Loucy (cell line): ENCODE measurements at regions not wholly inside any gene's neighbourhood (a gene's known extent, or its start where the extent isn't known, plus 50 kb on each side); places are given as distances from the start of the nearest gene placed in this dataset.

Source experiments
- EZH2phosphoT487 ChIP-seq: fragments of 200-600 bp; IDR thresholded peaks from 2 replicates; pipeline ENCODE4 v1.6.1; 2018; ENCODE audit warnings: antibody characterized with exemption, mild to moderate bottlenecking, moderate library complexity, borderline replicate concordance
- TF ChIP-seq, protein P1 (sequence below): fragments of 200-600 bp; sonication (generic); conservative IDR thresholded peaks from 2 replicates; pipeline ENCODE4 v1.5.1; 2014; ENCODE audit warnings: mild to moderate bottlenecking, antibody characterized with exemption, low read length

DNA sequence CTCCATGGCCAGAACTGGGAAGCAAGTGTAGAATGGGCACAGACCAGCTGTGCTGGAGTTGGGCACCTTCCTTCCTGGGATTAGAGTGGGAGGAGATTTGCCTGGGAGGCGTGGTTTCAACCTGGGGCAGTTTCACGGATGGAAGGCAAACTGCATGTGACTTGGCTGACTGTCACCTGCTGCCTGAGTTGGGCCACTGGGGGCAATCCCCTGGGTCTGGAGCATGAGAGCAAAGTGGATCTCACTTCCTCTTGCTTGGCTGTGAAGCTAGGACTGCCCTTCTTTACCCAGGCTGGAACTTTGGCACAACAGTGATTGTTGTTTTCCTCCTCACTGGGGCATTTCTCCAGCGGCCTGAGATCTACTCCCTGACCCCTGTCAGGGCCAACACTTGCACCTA, 1247.0 kb upstream of the EPHA6 start:
- TF ChIP-seq, protein P1, sequence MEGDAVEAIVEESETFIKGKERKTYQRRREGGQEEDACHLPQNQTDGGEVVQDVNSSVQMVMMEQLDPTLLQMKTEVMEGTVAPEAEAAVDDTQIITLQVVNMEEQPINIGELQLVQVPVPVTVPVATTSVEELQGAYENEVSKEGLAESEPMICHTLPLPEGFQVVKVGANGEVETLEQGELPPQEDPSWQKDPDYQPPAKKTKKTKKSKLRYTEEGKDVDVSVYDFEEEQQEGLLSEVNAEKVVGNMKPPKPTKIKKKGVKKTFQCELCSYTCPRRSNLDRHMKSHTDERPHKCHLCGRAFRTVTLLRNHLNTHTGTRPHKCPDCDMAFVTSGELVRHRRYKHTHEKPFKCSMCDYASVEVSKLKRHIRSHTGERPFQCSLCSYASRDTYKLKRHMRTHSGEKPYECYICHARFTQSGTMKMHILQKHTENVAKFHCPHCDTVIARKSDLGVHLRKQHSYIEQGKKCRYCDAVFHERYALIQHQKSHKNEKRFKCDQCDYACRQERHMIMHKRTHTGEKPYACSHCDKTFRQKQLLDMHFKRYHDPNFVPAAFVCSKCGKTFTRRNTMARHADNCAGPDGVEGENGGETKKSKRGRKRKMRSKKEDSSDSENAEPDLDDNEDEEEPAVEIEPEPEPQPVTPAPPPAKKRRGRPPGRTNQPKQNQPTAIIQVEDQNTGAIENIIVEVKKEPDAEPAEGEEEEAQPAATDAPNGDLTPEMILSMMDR, result no peak
- no peak for TF ChIP-seq EZH2phosphoT487
